ENCODE measurements at regions not wholly inside any gene's neighbourhood (a gene's known extent, or its start where the extent isn't known, plus 50 kb on each side); places are given as distances from the start of the nearest gene placed in this dataset.
"Not testable (repeated sequence)": the region's sequence is repeated elsewhere in the genome, so short reads cannot be mapped to it uniquely, and the experiment has no call there.

DNA sequence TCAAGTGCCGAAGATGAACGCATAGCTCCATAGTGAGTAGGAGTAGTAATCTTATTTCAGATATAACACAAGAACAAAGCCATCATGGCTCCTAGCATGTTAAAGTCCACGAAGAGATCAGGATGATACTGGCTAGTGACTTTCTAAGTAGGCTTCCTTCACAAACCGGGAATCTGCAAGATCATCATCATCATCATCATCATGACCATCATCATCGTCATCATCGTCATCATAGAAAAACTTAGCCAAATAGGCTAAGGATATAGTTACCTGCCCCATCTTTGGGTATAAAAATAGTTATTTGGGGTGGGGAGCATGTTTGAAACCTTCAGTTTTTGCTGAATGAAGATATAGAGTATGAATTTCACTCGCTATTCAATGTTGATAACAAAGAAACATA, 57.9 kb downstream of the PYDC2 start:
- no peak for DNase-seq

DNA sequence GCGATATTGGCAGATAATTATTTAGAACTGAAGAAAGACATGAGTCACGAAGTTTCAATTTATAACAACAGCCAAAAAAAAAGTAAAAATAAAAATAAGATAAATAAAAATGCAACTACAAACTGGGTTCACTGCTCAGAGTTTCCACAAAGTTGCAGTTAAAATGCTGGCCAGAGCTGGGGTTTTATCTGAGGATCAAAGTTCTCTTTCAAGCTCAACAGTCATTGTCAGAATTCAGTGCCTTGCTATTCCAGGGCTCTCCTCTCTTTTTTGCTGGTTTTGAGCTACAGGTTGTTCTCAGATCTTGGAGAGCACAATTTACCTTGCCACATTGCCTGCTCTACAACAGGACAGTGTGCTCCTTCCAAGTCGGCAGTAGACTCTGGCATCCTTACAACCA, 60.1 kb downstream of the PYDC2 start:
- DNase-seq: no peak

DNA sequence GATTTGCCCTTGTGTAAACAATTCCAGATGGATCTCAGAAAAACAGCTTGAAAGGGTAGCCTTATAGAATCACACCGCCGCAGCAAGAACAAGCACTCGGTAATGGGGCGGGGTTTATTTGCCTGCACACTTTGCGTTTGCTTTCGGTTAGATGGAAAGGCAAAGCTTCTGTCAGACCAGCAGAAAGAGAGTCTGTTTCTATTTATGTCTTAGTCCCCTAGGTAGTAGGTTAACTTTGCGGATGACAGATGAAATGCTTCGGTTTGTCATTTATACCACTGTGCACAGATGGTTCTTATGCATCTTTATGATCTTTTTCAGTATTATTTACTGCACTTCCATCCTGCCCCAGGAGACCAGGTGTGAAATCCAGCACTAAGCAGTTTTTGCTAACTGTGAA, 62.2 kb downstream of the PYDC2 start:
- DNase-seq: peak; percentile 30

DNA sequence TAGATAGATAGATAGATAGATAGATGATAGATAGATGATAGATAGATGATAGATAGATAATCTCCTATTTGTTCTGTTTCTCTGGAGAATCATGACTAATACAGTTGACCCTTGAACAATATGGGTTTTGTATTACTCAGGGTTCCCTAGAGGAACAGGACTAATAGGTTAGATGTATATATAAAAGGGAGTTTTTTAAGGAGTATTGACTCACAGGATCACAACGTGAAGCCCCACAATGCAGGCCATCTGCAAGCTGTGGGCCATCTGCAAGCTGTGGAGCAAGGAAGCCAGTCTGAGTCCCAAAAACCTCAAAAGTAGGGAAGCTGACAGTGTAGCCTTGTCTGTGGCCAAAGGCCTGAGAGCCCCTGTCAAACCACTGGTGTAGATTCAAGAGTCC, 67.6 kb downstream of the PYDC2 start:
- DNase-seq: no peak

DNA sequence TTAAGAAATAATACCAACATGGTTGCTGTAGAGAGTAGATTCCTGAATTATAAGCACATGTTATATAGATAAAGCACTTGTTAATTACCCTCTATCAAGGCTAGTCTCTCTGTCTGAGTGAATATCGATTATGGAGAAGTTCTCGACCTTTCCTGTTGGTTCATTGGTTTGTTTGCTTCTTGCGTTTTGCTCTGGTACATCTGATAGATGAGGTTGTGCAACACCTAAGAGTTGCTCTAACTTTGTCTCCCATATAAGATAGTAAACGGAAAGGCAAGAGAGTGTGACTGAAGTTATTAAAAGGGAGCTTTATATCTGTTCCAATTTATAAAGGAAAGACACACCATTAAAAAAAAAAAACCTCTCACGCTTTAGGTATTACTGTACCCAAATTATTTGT, 69.0 kb downstream of the PYDC2 start:
- DNase-seq: no peak

DNA sequence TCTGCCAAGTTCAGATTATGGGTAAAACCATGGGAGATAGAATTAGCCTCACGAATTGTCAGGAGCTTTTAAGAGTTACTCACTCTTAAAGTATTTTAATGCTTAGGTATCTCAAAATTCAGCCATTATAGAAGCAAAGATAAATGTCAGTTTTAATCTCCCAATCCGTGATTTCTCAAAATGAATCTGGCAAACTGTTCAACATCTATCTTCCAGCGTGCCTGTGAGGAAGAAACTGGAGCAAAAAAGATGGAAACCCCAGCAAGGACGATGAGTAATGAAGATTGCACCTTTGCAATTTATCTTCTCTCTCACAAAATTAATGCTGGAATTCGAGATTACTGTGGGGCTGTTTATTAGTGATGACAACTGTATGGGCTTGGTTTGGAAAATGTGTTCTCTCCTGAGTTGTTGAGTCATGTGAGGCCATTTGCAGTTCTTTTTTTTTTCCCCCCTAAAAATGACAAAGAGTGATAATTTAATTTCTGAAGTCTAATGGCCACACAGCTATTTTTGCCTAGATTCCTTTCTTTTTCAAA, 70.5 kb downstream of the PYDC2 start:
- DNase-seq: no peak

DNA sequence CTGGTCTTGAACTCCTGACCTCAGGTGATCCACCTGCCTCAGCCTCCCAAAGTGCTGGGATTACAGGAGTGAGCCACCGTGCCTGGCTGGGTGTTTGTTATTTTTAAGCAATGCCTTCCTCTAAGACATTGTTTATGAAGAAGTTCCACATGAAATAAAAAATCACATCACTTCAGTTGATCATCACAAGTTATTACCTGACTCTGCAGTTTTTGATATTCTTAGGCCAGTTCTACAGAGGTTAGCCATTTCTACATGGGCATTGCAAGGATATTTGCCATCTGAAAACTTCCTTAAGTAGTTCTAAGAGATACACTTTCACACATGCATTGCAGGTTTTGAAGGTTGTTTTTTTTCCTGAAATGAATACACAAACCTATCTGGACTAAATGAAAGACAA, 82.1 kb downstream of the PYDC2 start:
- DNase-seq: no peak

DNA sequence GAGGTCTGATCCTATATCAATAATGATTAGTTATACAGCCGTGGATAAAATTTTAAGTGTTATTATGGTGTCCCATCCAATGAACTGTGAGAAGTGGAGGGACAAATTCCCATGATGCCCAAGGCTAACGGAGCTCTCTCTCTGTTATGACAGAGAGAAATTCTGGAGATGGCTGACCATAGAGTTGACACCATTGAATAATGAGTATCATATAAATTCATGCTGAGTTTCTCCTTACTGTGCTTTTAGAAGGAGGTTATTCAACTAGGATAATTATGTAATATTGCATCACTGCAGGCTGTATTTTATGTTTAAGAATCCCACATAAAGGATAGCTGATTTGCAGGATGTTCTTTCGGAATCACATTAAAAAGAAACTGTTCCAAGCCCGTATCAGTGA, 82.9 kb downstream of the PYDC2 start:
- no peak for DNase-seq

DNA sequence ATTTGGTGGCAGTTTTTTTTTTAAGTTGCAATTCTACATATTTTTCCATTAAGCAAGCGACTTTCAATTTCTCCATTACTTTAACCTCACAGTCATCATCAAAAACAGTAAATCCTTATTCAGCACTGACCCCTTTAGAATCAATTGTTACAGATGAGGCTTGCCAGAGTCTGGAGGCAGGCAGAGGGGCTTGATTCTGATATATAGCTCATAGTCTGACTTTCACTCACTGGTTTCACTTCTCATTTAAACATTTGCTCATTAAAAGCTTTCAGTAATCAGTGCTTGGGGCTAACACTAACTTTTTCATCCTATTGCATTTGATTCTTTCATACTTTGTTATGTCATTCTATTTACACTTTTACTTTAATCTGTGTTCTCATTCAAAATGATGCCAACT, 88.4 kb downstream of the PYDC2 start:
- no peak for DNase-seq

DNA sequence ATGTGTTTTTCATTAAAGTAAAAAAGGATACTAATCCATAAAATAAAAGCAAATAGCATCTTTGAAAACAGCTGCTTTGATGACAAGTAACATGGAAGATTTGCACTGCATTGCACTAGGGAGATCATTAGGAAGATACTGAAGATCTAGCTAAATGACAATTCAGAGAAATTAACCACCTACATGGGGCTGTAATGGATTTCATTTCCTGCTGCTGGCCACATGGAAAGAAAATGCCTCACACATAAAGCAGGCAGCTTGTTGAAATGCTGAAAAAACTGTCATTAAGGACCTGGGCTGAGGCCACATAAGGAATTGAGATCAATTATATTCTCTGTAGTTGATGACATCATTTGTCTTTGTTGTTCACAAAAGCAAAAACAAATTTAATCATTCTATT, 94.1 kb downstream of the PYDC2 start:
- DNase-seq: no peak

DNA sequence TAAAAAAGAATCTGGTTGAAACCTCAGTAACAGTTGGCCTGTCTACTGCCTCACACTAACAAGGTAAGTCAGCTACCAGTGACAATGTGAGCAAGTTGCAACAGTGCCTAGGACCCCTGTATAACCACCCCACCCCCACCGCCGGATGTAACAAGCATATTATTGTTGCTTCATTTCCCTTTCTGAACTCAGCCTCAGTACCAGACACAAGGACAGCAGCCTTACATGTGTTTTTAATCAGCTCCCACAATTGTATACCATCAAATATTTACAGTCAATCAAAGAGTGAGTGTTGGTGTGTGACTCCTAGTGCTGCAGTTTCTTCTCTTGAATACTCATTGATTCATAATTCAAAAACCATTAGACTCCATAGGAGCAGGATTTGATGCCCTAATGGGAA, 96.4 kb downstream of the PYDC2 start:
- no peak for DNase-seq

DNA sequence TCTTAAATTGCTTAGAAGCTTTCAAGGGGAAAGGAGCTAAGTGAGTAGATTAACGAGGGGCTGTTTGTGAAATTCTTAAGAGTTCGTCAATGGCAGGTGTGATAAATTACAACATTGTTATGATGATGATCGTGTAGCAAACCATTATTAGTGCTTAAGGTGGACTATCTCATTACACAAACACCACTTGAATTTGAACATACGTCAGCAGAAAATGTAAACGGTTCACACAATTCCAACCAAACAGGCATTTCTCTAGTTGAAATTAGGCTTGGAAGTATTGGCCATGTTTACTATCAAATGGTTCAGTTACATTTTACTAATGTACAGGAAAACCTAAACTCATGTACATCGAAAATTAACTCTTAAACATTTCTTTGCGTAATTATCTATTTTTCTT, 102.8 kb downstream of the PYDC2 start:
- no peak for DNase-seq

DNA sequence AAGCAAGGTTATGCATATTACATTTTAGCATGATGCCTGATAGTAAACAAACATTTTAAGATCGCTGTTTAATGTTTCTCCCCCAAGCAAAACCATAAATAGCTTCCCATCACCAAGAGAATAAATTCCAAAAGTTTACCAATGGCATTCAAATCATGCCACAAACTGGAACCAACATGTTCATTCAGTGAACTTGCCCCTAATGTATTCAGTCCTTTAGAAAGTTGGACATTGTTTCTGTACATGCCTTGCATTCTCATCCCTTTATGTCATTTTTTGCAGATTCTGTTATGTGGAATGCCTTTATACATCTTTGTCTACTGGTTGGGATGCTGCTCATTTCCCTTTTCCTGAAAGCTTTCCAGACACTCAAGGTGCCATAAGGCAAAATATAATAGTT, 105.5 kb downstream of the PYDC2 start:
- no peak for DNase-seq

DNA sequence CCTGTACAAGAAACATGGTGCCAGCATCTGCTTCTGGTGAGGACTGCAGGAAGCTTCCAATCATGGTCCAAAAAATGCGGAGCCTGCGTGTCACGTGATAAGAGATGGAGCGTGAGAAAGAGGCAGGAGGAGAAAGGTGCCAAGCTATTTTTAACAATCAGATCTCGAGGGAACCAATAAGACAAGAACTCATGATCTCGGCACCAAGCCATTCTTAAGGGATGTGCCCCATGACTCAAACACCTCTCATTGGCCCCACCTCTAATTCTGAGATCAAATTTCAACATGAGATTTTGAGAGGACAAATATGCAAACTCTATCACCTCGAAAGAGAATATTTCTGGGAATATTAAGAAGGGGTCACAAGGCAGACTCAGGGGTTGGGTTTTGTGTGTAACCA, 107.2 kb downstream of the PYDC2 start:
- no peak for DNase-seq

DNA sequence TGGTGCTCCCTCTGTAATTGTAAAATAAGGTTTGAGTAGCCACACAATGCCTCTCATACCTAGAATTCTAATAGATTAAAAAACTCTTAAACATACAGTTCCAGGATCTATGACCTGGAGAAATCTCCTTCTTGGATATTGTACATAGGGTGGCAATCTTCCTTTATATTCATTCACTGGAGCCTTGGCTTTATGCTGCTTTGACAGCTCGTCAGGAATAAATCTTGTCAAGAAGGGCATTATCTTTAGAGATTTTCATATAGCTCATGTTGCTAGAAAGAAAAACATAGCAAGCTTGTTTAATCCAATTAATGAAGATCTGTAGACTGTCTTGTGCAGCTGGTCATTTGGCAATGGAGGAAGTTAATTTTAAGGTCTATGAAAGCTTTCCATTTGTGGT, 131.1 kb downstream of the PYDC2 start:
- DNase-seq: no peak

DNA sequence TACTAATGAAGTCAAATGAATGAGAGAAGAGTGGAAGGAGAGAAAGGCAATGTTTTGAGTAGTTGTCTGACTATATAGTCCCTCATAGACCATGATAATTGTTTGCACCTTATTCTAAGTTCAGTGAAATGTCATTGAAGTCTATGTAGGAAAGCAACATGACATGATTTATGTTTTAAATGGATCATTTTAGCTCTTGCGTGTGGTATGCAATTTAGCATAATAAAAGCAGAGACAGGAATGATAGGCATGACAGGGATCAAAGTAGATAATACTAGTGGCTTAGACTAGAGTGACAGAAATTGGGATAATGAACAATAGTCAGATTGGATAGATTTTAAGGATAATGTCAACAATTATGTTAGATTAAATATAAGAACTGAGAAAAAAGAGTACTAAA, 132.5 kb downstream of the PYDC2 start:
- no peak for DNase-seq

DNA sequence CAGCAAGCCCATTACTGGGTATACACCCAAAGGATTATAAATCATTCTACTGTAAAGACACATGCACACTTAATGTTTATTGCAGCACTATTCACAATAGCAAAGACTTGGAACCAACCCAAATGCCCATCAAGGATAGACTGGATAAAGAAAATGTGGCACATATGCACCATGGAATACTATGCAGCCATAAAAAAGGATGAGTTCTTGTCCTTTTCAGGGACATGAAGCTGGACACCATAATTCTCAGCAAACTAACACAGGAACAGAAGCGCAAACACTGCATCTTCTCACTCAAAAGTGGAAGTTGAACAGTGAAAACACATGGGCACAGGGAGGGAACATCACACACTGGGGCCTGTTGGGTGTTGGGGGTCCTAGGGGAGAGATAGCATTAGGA, 154.5 kb downstream of the PYDC2 start:
- DNase-seq: not testable (repeated sequence)

DNA sequence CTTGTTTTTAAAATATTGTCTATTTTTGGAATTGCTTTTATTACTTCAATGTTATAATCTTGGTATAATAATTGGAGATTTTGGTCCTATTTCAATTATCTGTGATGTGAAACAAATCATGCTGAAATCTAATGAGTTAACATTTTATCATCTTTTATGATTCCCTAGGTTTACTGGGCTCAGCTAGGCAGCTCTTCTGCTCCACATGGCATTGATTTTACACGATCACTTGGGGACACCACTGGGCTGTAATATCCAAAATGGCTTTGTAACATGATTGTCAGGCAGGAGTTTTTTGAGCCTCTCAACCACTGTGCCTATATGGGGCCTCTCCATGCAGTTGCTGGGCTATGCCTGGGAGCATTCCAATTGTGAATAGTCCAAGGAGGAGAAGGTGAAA, 163.3 kb downstream of the PYDC2 start:
- DNase-seq: no peak

DNA sequence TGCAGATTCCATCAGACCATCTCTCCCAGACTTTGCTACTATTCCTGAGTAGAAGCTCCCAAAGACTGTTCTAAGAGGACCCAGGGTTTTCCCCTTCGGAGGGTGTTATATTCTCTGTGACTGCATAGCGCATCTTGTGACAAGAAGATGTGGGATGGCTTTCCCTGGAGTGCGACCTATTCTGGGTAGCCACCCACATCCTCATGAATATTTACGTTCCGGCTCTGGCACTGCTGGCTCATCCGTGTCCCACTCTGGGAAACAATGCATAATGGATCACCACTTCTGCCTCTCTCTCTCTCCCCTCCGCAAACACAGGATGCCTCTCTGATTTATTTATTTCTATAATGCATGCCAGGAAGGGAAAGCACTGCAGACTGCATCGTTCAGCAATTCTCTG, 166.1 kb downstream of the PYDC2 start:
- DNase-seq: no peak

DNA sequence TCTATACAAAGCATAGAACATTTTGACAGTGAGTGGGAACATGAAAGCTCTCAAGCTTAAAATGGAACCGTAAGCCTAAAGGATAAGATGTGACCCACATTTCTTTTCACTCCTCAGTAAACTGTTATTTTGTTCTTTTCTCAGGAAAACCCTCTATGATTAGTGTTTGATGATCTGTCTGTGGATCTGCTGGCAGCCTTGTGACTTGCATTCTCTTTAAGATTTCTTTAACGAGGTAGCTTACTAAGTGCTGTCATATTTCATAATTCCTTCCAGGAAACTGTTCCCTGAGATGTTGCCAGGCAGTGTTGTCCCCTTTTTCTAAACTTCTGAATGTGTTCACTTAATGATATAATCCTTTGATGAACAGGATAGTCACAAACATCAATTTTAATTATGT, 167.6 kb downstream of the PYDC2 start:
- no peak for DNase-seq

DNA sequence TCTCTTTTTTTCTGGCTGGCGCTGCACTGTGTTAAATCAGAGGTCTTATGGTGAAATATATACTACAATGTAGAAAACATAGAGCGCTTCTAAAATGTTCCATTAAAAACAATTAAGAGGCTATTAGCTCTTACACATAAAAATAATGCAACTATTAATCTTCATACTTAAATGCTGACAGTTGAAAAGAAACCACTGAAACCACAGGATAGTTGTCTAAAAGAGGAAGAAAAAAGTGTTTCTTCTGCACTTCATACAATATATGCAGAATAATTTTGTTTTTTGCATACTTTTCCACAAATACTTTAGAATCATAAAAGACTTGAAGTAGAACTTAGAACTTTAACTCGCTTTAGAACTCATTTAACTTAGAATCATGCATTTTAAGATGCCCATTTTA, 170.5 kb downstream of the PYDC2 start:
- DNase-seq: no peak

DNA sequence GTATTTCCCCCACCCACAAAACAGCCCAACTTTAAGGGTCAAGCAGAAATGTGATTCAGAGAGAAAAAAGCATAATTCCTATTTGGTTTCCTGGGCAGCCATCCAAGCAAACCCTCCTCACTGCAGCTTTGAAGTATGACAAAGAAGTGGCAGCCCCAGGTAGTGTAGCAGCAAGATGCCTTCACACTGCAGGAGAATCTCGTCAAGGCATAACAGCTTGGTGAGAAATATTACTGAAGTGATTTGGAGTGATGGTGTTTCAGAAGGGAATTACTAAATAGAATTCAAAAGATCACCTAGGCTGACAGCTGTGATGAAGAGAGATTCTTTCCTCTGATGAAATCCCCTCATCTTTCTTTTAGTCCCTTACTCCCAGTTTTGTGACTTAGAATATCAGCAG, 173.9 kb downstream of the PYDC2 start:
- no peak for DNase-seq

DNA sequence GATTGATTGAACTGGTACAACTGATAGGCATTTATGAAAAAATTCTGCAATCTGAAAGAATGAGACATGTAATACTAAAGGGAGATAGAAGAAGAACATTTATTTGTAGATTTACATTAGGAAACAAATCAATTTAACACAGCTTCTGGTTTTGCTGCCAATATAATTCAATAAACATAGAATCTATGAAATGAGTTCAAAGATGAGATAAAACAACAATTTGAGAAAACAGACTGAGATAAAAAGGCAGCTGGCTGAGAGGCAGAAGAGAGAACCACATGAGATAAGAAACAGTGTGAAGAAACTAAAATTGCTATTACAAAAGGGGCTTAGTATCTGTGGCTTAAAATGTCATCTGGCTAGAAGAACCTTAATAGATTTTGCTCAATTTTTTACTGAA, 176.6 kb downstream of the PYDC2 start:
- DNase-seq: no peak

DNA sequence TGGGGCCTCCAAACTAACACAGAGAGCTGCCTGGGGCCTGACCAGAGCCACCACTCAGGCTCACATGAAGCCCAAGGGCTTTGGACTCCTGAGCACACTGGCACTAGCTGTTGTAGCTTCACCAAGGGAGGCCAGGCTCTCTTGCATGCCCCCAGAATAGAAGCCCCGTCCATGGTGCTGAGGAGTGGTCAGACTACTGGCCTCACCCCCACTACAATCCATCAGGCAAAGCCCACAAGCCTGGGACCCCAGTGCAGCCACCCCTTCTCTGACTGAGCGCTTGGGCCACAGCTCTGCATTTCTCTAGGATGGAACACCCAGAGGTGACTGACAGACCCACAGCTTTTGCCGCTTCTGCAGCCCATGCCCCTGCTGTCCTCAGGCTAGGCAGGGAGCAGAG, 180.8 kb downstream of the PYDC2 start:
- DNase-seq: no peak

DNA sequence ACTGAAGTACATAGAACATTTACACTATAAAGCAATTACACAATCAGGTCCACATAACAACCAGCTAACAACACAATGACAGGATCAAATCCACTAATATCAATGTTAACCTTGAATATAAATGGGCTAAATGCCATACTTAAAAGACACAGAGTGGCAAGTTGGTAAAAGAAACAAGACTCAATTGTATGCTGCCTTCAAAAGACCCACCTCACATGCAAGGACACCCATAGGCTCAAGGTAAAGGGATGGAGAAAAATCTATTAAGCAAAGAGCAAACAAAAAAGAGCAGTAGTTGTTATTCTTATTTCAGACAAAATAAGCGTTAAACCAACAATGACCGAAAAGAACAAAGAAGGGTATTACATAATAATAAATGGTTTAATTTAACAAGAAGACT, 183.3 kb downstream of the PYDC2 start:
- DNase-seq: no peak

DNA sequence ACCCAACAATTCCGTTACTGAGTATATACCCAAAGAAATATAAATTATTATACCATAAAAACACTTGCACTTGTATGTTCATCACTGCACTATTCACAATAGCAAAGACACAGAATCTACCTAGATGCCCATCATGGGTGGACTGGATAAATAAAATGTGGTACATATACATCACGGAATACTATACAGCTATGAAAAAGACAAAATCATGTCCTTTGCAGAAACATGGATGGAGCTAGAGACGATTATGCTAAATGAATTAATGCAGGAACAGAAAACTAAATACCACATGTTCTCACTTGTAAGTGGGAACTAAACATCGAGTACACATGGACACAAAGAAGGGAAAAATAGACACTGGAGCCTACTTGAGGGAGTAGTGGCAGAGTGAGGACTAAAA, 185.3 kb downstream of the PYDC2 start:
- no peak for DNase-seq
